ENCODE measurements at regions not wholly inside any gene's neighbourhood (a gene's known extent, or its start where the extent isn't known, plus 50 kb on each side); places are given as distances from the start of the nearest gene placed in this dataset.

DNA sequence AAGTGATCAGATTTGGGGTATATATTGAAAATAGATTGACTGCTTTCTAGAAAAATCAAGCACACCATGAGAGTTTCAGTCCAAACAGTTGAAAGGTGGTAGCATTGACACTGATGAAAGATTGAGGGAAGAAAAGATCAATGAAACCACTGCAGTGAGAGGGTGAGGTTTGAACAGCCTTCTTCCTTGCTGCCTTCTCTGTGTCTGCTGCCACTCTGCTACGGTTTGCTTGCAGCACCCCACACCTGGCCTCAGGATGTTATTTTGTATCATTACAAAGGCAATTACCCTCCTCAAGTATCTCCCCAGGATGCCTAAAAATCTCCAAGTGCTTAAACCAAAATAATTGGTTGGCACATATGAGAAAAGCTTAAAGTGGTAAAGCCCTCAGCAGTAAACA lies 683.6 kb upstream of the ARPP21 start:
- no peak overlapping the region for H3K4me3 ChIP-seq (ENCODE audit: low read depth, low read length)
- TF ChIP-seq, protein P1, sequence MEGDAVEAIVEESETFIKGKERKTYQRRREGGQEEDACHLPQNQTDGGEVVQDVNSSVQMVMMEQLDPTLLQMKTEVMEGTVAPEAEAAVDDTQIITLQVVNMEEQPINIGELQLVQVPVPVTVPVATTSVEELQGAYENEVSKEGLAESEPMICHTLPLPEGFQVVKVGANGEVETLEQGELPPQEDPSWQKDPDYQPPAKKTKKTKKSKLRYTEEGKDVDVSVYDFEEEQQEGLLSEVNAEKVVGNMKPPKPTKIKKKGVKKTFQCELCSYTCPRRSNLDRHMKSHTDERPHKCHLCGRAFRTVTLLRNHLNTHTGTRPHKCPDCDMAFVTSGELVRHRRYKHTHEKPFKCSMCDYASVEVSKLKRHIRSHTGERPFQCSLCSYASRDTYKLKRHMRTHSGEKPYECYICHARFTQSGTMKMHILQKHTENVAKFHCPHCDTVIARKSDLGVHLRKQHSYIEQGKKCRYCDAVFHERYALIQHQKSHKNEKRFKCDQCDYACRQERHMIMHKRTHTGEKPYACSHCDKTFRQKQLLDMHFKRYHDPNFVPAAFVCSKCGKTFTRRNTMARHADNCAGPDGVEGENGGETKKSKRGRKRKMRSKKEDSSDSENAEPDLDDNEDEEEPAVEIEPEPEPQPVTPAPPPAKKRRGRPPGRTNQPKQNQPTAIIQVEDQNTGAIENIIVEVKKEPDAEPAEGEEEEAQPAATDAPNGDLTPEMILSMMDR (conservative IDR thresholded peaks at IDR 0.05; ENCODE audit: low read depth, low read length): no peak
- no peak for DNase-seq (ENCODE audit: low read depth)

DNA sequence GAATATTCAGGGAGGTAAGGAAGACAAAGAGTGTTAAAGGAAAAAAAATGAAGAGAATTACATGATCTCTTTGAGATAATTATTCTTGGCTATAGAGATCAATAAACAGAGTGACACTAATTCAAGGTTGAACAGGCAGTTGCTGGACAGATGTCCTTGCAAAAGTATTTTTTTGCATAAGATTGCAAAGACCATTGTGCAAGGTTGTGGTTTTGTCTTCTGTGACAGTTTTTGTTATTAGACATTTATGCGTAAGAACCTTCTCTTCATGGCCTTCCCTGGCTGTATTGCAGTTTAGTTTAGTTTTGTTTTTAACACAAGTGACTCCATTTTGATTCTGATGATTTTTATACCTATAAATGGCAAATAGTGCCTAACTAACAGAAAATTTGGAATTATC lies 682.8 kb upstream of the ARPP21 start:
- H3K4me3 ChIP-seq (ENCODE audit: low read depth, low read length): no peak overlapping the region
- no peak for DNase-seq (ENCODE audit: low read depth)
- TF ChIP-seq, protein P1 (conservative IDR thresholded peaks at IDR 0.05; ENCODE audit: low read depth, low read length): no peak

DNA sequence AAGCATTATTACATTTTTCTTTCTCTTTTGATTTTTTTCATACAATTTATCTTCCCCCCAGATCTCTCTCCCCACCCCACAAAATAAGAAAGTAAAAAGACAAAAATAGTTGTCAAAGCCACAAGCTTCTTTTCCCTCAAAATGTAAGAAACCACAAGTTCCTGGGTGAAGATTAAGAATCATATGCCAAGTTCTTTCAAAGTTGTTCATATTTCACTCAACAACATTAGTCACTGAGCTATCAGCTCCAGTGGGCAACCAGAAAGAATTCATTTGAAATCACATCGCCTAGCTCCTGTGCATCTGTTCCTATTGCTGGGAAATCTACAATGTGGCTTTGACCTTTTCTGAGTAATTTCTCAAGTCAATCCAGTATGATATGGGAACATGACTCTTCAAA lies 681.6 kb upstream of the ARPP21 start:
- H3K4me3 ChIP-seq (ENCODE audit: low read depth, low read length): no peak overlapping the region
- TF ChIP-seq, protein P1 (conservative IDR thresholded peaks at IDR 0.05; ENCODE audit: low read depth, low read length): no peak
- peak; percentile 77 for DNase-seq (ENCODE audit: low read depth)

DNA sequence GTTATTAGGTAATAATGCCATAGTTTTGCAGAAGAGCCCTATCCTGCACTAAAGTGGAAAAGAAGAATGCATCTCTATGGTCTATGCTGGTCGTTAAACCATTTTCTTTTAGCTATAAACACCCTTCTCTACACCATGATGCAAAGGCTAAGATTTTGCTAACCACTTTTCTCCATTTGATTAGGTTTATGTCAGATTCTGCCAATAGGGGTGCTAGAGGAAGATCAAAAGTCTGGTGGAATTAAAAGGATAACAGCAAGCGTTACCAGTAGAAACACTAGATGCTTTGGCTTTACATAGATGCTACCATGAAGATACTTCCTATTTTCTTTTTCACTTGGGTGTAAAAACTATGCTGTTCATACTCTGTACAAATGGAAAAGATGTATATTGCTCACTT lies 669.8 kb upstream of the ARPP21 start:
- H3K4me3 ChIP-seq (ENCODE audit: low read depth, low read length): no peak overlapping the region
- DNase-seq (ENCODE audit: low read depth): peak; percentile 5
- TF ChIP-seq, protein P1 (conservative IDR thresholded peaks at IDR 0.05; ENCODE audit: low read depth, low read length): no peak

DNA sequence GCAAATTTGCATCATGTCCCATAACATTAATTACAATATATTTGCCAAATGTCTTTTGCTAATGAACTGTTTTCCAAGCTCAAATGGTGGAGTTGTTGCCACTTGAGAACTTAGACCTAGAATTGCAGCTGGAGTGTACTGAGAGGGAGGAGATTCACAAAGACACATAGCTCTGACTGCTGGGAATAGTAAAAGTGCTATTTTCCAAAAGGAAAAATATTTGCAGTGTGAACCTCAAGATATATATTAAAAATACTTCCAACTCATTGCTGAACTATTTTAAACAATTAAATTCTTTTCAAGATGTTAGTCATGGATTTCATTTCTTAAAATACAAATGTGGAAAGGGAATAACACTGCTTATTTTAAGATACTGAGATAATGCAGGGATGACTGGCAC lies 666.8 kb upstream of the ARPP21 start:
- no peak overlapping the region for H3K4me3 ChIP-seq (ENCODE audit: low read depth, low read length)
- no peak for DNase-seq (ENCODE audit: low read depth)
- TF ChIP-seq, protein P1 (conservative IDR thresholded peaks at IDR 0.05; ENCODE audit: low read depth, low read length): no peak

DNA sequence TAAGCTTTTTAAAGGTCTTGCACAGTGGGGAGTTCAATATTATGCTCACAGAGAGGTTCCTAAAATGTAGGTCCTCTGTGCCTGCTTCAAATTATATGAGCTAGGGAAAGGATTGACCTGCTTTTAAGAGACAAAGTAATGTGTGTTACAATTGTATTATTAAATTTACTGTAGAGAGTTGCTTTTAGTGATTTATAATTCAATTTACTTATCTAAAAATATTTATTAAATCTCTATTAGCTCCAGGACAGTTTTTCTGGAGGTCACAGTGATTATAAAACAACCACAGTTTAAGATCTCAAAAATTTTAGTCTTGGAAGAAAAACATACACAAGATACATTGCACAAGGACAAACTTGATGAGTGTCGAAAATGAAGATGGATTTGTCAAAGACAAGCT lies 665.7 kb upstream of the ARPP21 start:
- TF ChIP-seq, protein P1 (conservative IDR thresholded peaks at IDR 0.05; ENCODE audit: low read depth, low read length): no peak
- H3K4me3 ChIP-seq (ENCODE audit: low read depth, low read length): no peak overlapping the region
- no peak for DNase-seq (ENCODE audit: low read depth)

DNA sequence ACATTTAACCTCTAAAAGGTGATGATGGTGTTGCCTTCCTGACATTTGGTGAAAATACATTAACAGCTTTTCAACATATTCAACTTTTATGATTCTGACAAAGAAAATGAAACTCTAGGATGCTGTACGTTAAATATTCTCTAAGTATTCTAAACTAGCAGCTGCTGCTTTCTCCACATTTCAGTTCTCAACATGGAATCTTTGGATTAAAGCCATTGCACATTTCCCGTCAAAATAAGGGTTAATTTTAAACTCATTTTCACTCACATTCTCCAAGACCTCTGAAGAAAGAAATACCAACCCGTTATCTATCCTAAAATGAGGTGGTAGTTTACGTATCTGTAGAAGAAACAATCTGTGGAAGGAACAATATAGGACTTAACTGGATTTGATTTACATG lies 655.7 kb upstream of the ARPP21 start:
- no peak for DNase-seq (ENCODE audit: low read depth)
- TF ChIP-seq, protein P1 (conservative IDR thresholded peaks at IDR 0.05; ENCODE audit: low read depth, low read length): no peak
- no peak overlapping the region for H3K4me3 ChIP-seq (ENCODE audit: low read depth, low read length)

All from choroid plexus epithelial cell (primary cell).